NCI-H2171 (cell line): ENCODE measurements at regions not wholly inside any gene's neighbourhood (a gene's known extent, or its start where the extent isn't known, plus 50 kb on each side); places are given as distances from the start of the nearest gene placed in this dataset.
A peak's percentile ranks its signal among the peaks of the same experiment; 100 is the strongest.

ENCODE experiments used
- DNase-seq: peaks from one replicate; lab custom pipeline; 2025; lab: John Stamatoyannopoulos, UW

- DNase-seq, result no peak
Observed at GRCh38 chr1:30286988-30287839, 436.2 kb downstream of the MATN1 start.

DNA sequence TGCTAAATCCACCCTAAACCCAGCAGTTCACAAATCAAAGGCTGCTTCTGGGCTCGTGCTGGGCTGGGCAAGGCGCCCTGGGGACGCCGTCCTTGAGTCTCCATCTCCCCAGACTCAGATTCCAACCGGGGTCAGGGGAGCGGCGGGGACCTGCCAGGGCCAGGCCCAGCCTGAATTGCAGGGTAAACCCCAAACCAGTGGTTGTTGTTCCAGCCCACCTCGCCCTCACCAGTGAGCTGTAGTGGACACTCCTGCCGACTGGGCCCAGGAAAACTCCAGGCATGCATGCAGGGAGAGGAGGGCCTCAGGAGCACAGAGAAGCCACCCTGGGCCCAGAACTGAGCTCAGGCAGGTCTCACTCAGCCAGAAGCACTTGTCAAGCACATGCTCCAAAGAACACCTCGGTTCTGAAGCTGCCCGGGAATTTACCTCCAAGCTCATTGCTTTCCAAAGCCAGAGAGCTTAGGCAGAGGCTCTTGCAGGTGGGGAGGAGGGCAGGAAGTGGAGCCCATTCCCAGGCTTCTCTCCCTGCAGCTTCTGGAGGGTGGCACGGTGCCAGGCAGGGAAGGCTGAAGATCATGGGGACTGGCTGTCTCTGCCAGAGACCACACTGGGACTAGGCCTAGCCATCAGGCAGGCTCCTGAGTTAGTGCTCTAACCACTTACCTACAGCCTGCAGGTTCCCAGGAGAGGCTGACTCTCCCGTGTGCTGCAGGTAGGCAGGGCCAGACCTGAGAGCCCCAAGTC is 437.0 kb downstream of the MATN1 start:
- DNase-seq, result peak; percentile 5

GRCh38 chr1:30285501-30285932 is 437.9 kb downstream of the MATN1 start:
- DNase-seq, result no peak

- no peak for DNase-seq
Observed at GRCh38 chr1:30284728-30285475, 438.5 kb downstream of the MATN1 start.

DNA sequence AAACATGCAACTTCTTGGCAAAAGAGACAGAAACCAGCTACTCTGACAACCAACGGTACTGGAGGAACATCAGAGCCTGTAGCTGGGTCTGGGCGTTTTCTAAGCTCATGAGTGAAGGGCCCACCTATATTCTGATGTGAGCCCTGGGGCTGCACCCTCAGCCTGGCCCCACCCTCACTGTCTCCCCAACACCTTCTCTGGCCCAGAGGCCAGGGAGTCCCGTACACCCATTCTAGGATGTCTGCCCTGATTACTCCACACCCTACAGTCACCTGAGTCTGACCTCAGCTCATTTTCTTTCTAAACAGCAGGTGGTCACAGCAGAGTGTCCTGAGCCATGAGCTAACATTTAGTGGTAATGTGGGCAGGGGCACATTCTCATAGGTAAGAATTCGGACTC is 439.2 kb downstream of the MATN1 start:
- no peak for DNase-seq

DNA sequence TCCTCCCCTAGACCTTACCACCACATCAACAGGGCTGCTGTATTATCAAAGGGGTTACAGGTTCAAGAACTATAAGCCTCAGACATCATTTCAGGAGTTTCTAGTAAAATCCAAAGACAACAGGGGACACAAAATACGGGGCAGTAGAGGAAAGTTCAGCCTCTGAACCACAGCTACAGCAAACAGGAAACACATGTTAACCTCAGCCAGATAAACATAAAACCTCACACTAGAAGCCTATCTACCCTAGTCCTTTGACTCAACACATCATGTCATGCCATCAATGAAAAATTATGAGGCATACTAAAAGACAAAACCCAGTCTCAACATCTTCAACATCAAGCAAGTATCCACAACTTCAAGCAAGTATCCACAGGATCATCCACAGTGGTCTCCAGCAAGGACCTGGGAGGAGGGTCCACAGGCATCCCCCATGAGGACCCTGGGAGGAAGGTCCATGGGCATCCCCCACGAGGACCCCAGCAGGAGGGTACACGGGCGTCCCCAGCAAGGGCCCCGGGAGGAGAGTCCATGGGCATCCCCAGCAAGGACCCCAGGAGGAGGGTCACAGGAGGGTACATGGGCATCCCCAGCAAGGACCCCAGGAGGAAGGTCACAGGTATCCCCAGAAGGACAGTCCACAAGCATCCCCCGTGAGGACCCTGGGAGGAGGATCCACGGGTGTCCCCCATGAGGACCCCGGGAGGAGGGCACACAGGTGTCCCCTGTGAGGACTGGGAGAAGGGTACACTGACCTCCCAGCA is 440.0 kb downstream of the MATN1 start:
- DNase-seq, result no peak

DNA sequence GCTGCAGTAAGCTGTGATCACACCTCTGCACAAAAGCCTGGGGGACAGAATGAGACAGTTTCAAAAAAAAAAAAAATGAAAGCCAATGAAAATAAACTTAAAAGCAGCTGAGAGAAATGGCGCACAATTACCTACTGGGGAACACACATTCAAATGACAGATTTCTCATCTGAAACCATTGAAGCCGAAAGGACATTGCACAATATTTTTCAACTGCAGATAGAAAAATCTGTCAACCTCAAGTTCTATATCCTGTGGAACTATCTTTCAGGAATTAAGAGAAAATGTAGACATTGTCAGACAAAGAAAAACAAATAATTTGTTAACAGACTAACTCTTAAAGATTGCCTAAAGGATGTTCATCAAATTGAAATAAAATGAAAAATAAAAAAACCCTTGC is 442.8 kb downstream of the MATN1 start:
- no peak for DNase-seq

DNA sequence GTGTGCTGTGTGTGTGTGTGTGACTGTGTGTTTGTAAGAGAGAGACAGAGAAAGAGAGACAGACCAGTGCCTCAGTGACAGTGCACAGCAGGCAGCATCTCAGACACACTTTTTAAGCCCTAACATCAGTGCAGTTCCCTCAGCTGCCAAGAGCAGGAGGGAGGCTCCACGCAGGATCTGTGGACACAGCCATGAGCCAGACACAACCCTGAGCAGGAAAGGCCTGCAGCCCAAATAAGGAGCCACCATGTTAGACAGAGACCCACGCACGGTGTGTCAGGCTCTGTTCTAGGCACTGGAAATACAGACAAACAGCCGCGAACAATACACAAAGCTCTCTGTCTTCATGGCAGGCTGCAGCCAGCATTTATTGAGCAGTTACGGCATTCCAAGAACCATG is 445.5 kb downstream of the MATN1 start:
- DNase-seq, result no peak

DNA sequence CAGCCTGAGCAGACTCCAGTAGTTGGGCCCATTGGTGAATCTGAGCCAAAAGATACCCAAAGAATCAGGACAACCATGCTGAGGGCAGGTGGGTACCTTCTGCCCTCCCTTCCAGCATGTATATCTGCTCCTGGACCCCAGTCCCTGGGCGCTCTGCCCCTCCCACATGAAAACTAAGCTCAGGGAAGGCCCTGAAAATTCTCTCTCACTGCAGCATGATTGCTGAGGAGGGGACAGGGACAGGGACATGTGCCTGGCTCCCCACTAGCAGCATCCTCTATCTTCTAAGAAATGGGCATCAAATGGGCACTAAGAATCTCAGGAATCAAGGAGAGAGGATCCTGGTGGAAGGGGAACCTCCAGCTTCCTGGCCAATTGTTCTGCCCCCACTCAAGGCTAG is 446.0 kb downstream of the MATN1 start:
- no peak for DNase-seq

GRCh38 chr1:30275926-30276764 is 447.2 kb downstream of the MATN1 start:
- no peak for DNase-seq

- no peak for DNase-seq
Observed at GRCh38 chr1:30274976-30275621, 448.3 kb downstream of the MATN1 start.

GRCh38 chr1:30274173-30274970 is 449.0 kb downstream of the MATN1 start:
- DNase-seq, result no peak

DNA sequence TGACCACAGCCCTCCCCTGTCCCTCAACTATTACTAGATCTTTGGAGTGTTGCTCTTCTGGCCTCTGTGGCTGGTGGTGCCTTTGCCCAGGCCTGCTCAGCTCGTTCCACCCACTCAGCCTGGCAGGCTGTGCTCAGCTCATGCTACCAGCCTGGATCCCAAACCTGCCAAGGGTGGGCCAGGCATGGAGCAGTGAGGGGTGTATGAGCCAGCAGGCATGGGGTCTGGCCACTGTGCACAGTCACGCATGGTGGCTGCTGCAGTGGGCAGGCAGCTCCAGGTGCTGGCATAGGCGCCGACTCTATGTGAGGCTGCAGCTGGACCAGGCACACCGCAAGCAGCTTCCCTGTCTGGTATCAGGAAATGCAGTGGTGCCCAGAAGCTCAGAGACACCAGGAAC is 449.9 kb downstream of the MATN1 start:
- no peak for DNase-seq

DNA sequence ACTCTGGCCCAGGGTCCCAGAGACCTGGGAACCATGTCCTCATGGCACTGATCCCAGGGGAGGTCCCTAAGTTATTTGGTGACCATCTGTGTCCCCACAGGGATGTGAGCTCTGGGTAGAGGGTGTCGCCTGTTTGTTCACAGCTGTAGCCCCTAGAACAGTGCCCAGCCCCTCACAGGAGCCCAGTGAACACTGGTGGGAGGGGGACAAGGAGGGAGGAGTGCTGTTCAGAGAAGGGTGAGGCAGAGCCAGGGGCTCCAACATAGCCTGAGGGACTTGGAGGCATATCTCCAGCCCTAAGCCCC is 450.4 kb downstream of the MATN1 start:
- no peak for DNase-seq

DNA sequence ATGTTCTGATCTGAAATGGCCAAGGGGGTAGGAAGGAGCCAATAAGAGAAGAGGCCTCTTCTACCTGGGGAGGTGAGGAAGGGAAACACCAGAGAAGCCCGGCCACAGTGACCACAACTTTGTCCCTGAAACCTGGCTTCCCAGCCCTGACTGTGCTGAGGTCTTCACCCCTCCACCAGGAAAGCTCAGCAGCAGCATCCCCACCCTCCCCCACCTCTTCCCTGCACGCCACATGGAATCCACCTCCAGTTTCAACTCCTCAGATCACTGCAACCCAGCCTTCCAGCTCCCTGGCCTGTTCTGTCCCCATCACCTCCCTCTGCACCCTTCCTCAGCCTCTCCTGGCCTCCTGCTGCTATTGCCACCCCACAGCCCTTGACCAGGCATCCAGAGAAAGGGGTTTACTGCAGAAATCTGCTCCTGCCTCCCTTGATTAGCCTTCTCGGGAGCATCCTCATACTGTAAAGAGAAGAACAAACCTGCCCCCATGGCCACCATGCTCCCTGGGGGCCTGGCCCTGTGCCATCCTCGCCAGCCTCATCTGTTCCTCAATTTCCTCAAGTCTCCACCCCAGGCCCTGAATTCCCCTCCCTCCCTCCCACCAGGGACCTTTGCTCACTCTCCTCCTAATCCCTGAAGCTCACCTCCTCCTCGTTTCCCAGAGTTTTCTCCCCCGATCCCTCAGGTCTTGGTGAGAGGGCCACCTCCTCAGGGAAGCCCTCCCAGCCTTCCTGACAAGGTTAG is 450.9 kb downstream of the MATN1 start:
- DNase-seq, result no peak

DNA sequence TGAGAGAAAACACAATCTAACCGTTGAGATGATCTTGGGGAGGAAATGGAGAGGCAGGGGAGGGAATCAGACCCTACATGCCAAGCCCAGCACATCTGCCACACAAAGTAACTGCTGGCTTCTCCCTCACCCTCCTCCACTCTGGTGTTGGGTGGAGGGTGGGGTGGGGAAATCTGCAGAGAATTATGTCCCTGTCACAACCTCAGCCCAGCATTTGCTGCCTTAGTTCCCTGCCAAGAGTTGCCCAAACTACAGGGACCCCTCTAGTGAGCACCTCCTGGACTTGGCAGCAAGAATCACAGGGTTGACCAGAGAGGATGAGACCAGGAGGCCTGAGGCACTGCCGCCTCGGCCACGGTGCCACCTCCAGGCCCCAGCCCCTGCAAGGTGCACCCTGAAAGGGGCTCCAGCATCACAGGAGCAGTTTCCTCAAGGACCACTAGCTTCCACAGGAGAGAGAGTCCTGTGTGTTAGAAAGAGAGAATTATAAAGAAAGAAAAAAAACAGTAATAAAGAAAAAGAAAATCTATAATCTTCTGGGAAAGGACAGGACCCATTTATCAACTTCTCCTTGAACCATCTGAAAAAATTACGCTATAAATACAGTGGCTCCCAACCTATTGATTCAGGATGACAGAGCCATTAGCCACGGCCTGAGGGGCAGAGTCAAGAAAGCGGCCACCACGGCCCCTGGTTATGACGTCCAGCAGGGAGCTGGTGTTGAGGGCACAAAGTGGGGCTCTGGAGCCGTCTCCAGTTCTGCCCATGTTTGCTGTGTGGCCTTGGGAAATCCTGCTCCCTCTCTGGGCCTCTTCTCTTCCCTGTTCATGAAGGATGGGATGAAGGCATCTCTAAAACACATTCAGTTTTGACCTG is 451.7 kb downstream of the MATN1 start:
- no peak for DNase-seq

DNA sequence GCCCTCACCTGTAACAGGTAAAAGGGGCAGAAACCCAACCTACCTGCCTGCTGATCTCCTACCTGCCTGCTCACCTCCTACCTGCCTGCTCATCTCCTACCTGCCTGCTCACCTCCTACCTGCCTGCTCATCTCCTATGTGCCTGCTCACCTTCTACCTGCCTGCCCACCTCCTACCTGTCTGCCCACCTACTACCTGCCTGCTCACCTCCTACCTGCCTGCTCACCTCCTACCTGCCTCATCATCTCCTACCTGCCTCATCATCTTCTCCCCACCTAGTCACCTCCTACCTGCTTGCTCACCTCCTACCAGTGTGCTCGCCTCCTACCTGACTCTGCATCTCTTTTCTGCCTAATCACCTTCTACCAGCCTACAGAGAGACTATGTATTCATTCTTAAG is 452.9 kb downstream of the MATN1 start:
- DNase-seq, result no peak
